NCI-H1436 (cell line): ENCODE measurements at regions not wholly inside any gene's neighbourhood (a gene's known extent, or its start where the extent isn't known, plus 50 kb on each side); places are given as distances from the start of the nearest gene placed in this dataset.

Experiments
- DNase-seq: peaks from one replicate; lab custom pipeline; 2025; lab: John Stamatoyannopoulos, UW

DNA sequence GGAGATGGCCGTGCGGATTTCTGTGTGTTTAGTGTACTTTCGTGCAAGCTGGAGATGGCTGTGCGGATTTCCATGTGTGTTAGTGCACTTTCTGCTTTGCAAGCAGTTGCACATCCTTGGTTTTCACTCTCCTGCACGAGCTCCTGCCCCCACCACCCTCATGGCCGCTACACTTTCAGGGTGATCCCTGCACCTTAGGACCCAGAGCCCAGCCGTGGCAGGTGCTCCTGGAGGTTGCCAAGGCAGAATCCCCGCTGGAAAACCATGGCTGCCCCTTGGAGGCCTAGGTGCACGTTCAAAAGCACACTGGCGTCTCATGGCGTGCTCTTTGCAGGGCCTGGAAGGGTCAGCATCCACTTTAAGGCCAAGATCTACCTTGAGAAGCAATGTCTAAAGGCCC lies 311.0 kb upstream of the TNRC6C start:
- no peak for DNase-seq

DNA sequence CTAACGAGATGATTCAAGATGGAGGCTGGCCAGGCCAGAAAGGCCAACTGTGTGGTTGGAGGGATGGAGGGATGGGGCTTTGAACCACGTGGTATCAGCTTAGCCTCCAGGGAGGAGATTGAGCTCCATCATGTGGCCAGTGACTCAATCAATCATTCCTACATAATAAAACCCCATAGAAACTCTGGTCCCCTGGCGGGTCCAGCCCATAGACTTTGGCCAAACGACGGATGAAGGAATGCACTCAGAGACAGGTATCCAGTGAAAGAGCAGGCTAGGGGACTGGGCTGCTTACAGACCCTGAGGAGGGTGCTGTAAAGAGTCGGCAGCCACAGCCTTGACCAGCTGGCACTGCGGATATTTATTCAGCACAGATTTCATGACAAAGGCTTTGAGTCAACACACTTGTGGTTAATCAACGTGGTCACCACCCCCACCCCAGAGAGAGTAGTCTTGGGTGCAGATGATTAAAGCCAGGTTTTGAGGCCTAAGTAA lies 308.7 kb upstream of the TNRC6C start:
- DNase-seq: no peak

DNA sequence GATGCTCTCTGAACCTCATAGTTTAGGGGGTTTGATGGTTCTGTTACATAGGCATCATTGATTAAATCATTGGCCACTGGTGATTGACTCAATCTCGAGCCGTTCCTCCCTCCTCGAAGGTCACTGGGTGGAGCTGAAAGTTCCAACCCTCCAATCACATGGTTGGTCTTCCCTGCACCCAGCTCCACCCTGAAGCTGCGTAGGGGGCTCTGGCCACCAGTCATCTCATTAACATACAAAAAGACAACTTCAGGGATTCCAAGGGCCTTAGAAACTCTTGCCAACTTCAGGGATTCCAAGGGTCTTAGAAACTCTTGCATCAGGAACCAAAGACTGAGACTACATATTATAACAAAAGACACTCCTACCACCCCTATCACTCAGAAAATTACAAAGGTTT lies 306.5 kb upstream of the TNRC6C start:
- no peak for DNase-seq

DNA sequence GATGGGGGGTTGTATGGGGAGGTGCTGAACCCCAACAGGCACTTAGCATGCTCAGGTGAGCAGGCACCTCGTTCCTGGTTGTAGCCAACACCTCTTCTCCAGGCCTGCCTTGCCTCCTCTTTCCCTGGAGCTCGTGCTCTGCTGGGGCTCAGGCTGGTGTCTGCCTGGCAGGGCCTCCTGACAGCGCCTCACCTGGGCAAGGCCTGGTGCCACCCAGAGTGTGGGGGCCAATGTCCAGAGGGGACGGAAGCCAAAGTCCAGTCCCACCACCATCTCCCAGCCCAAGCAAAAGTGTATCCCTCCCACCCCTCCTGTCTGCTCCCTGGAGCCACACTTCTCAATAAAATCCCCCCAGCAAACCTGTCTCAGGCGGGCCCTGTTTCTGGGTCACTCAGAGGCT lies 304.2 kb upstream of the TNRC6C start:
- no peak for DNase-seq

DNA sequence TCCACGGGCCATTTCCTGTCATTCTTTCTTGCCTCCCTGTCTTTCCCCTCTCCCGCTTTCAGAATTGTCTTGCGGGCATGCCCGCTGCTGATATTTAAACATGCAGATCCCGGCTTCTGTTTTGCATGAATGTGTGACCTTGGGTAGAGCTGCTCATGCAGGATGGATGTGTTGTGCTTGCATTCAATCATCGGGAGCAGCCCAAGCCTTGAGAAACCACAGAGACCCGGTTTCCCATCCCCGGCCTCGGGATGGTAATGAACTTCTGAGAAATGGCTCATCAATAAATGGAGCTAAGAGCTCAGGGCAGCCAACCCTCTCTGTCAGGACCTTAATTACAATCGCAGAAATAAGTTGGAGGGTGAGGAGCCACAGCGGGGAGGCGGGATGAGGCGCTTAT lies 303.7 kb upstream of the TNRC6C start:
- no peak for DNase-seq

DNA sequence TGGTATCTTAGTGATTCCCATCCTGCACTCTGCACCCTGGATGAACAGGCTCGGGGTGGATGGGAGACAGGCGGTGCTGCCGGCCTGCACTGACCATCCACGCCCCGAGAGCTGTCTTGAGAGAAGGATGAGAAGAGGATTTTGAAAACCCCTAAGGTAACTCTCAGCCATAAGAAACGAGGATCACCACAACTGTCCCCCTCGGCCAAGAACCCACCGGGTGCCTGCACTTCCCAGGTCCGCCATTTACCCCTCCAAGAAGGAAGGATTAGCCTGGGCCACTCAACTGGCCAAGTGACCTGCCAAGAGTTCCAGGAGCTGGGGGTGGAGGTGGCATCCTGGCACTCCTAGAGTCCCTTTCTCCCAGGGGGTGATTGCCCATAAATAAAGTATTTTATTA lies 302.4 kb upstream of the TNRC6C start:
- no peak for DNase-seq

DNA sequence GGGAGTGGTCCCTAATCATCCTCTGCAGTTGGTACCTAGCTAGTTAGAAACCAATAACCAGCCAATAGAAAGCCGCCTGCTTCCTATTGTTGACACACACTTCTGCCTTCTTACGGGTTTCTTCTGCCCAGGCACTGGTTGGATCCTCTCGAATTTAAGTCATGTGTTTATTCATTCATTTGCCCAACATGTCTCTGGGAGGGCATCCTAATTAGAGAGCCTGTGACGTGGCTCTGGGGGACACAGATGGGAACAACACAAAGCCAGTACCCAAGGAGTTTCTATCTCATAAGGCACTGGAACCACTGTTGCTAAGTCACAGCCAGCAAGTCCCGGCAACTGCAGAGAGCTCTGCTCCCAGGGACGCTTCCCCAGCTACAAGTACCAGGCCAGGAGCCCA lies 300.7 kb upstream of the TNRC6C start:
- no peak for DNase-seq

DNA sequence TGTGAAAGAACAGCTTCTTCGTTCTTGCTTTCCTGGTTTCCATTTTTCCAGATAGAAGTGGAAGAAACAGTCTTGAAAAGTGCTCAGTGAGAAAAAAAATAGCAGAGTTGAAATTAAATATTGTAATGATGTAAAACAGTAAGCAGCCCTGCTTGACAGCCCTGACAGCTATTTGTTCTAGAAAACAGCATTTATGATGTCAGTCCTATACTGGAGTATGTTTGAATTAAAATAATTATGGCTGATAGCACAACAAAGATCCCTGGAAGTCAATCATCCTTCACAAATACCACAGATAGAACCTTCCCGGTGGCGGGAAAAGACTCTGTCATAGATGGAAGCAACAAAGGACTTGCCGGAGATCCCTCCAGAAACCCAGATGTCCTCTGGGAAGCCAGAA lies 298.0 kb upstream of the TNRC6C start:
- DNase-seq: no peak

DNA sequence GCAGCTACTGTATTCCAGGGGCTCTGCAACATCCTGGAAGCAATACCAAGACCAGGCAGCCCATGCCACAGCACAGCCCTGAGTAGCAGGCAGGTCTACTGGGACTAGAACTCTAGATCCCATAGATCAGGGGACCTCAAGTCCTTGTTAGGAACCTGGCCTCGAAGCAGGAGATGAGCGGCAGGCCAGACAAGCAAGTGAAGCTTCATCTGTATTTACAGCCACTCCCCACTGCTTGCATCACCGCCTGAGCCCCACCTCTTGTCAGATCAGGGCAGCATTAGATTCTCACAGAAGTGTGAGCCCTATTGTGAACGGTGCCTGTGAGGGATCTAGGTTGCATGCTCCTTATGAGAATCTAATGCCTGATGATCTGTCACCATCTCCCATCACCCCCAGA lies 295.7 kb upstream of the TNRC6C start:
- DNase-seq: no peak

DNA sequence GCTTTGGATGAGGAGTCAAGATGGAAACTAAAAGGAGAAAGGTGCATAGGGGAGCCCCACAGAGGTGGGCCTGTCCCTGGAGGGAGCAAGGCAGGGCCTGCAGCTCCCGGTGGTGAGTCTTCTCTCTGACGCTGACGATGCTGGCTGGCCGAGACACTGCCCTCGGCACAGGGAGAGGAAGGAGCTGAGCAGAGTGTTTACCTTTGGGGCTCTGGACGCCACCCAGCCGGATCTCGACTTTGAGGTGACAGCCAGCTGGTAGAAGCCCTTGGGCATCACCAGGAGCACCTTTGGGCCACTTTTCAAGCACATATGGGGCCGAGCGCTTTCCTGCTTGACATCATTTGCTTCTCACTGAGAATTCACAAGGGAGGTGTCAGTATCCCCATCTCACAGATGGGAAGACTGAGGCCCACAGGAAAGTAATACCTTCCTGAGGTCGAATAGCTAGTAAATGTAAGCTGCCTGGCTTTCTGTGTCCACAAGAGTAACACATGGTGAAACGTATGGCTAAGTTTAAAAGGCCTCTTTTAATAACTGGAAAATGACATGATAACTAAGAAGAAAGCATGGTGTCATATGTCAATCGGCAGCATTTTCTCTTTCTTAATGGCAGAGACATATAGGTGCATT lies 294.3 kb upstream of the TNRC6C start:
- no peak for DNase-seq

DNA sequence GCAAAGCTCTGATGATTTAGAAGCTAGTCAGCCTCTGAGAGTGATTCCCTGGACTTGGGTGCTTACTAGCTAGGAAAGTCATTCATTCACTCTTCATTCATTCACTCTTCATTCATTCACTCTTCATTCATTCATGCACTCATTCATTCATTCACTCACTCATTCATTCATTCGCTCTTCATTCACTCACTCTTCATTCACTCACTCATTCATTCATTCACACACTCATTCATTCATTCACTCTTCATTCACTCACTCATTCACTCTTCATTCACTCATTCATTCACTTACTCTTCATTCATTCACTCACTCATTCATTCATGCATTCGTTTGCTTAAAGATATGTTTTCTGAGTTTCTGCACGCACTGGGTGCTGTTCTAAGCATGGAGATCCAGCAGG lies 292.7 kb upstream of the TNRC6C start:
- no peak for DNase-seq

DNA sequence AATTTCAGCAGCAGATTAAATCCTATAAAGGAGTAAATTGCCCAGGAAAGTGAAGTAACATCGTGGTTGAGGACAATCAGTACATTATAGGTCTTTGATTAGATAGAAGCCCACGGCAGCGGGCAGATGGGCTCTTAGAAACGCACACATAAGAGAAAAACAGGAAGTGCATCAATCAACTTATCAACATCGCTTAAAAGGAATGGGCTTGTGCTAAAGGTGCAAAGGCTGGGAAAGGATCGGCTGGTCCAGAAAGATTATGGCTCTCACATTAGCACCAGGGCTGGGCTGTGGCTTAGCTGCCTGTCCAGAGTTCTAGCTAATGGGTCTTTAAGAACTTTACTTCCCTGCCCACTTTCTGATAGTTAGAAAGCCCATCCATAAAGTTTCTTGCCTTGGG lies 292.0 kb upstream of the TNRC6C start:
- no peak for DNase-seq

DNA sequence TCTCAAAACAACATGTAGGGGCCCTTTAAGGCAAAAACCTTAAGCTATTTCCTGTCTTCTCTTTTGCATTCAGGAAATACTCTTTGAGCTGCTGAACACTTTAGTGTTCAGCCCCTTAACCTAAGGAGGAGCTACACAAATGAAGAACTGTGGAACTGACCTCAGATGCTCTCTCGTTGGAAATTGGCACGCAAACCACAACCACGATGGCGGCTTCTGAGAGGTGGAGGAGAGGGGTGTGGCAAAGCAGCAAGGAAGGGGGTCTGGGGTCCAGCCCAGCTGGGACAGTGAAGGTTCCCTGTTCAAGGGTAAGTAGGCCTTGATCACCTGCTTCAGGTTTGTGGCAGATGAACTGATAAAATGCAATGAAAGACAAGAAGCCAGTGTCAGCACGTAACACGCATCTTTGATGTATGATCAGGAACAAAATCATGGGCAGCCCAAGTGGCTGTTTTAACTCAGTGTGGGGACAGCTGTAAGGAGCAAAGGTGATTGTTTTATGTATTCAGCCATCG lies 291.6 kb upstream of the TNRC6C start:
- DNase-seq: no peak

DNA sequence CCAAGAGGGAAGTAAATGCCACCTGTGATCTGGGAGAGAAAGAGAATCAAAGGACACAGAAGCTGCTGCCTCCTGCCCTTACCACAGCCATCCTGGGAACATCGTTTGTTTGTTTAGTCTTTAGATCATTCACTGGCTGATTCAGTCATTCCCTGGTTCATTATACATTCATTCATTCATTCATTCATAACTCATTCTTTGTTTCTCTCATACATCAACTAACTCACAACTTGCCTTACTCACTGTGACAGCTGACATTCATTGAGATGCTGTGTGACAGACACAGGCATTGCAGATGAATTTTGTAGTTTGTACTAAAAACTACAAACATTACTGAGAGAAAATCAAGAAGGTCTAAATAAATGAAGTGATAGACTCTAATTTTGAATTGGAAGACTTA lies 291.0 kb upstream of the TNRC6C start:
- DNase-seq: no peak

DNA sequence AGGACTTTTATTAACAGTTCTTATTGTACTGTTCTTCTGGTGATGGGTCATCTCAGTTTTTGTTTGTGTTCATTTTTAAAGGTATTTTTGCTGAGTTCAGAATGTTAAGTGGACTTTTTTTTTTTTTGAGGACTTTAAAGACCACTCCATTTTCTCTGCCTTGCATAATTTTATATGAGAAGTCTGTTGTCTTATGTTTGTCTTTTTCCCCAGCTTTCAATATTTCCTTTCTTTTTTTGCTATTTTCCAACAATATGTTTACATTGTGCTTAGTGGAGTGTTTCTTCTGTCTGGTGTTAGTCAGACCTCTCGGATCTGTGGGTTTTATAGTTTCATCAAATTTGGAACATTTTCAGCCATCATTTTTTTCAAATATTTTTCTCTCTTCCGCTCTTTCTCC lies 290.0 kb upstream of the TNRC6C start:
- no peak for DNase-seq

DNA sequence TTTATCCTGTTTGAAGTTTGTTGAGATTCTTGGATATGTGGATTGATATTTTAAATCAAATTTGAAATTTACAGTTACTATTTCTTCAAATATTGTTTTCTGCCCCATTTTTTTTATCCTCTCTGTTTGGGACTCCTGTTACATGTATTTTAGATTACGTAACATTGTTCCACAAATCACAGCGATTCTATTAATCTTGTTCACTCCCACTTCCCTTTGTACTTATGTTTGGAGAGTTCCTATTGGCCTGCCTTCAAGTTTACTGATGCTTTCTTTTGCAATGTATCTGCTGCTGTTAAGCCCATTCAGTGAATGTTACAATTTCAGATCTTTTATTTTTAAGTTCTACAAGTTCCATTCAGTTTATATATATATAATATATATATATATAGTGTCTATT lies 288.3 kb upstream of the TNRC6C start:
- DNase-seq: no peak

DNA sequence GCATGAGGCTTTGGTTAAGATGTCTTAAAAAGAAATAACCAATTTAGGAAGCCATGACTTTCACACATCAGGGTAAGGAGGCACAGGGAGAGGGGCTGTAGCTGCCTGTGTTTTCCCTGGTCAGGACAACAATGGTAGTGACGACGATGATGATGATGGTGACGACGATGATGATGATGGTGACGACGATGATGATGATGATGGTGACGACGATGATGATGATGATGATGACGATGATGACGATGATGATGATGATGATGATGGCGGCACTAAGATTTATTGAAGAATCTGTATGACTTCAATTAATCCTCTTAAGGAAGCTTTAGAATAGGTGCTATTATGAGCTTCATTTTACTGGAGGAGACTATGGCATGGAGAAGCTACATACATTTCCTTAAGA lies 284.1 kb upstream of the TNRC6C start:
- DNase-seq: no peak

DNA sequence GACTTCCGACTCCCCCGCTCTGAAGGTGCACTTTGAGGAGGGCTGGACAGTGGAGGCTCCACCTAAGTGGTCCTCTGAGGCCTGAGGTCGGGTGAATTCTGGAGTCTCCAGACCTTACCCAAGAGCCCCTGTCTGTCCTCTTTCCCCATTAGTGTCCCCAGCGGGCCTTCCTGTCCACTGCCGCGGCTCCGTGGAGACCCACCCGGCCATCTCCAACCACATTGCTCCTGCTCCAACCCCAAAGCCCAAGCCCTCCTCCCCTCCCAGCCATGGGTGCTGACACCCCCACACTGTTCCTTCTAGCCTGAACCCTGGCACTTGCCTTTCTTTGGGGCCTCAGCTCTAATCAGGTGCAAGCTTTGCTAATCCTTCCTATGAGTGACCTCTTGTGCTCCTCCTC lies 283.1 kb upstream of the TNRC6C start:
- no peak for DNase-seq

DNA sequence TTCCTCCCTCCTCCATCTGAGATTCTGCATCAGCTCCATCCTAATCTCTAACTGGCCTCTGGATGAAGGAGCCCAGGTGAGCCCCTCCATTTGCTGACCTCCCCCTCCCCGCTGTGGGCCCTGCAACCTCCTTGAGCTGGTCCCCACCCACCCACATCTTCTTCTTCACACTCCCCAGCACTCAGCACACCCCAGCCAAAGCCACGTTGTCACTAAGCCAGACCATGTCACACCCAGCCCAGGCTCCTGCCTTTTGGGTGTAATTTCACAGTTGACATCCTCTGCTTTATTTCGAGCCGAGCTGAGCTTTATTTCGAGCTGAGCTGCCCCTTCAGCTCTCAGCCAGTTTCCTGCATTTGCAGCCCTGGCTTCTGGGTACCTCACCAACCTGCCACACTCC lies 282.7 kb upstream of the TNRC6C start:
- DNase-seq: no peak

DNA sequence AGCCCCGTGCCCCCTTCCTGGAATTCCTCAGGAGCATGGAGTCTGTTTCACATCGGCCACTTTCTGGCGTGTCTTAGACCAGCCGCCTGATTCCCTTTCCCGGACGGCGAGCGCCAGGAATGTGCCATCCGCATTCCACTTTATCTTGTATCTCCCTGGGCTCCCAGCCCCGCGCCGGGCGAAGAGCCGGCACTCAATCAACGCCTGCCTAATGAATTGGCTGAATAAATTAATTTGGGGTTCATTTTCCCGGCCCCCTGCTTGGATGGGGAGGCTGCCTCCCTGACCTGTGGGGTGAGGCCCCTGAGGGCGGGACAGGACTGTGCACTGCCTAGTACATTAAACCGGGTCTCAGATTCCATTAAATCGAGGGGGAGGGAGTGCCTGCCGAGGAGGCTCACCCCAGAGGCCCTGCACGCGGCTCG lies 282.3 kb upstream of the TNRC6C start:
- DNase-seq: no peak

DNA sequence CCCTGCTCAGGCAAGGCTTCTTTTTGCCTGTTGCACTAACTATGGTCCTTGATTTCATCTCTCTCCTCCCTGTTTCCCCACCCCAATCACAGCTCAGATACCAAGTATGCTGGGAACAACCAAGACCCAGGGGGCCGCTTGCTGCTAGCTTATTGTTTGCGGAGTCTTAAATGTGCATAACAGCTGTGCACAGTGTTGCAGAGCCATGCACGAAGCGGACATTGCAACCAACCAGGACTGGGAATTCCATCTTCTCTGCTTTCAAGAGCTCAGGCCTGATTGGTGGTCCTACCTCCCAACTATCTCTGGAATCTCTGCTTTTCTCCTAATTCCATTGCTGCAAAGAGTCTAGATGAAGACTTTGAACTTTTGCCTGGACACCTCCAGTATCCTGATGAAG lies 281.3 kb upstream of the TNRC6C start:
- no peak for DNase-seq

DNA sequence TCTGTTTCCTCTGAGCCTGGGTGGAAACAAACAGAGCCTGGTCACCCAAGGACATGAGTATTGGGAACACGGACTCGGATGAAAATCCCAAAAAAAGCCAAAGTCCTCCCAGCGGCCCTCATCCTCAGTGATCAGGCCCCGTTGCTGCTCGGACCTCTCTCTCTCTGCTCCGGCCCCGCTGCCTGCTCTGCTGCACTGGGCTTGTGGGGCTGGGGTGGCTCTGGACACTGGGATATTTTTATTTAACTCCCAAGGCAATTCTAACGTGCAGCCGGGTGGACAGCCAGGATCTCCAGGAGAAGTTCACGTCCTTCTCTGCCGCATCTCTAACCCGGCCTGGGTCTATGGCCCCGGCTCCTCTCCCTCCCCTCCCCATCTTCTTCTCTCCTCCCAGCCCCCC lies 280.9 kb upstream of the TNRC6C start:
- no peak for DNase-seq

DNA sequence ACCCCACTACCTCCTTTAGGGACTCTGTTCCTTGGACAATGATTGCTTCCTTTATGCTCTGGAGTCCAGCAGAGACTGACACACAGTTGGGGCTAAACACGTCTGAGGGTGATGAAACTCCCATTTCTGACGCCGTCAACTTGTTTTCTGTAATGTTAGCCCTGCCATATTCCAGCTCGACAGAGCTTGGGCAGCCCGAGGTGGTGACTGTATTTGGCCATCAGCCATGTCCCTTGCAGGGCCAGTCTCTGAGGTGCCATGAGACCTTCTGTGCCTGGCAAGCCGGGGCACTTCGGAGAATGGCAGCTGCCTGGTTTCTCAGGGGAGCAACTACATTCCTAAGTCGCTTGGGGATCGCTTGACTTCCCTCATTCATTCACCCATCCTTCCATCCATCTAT lies 278.9 kb upstream of the TNRC6C start:
- DNase-seq: no peak

DNA sequence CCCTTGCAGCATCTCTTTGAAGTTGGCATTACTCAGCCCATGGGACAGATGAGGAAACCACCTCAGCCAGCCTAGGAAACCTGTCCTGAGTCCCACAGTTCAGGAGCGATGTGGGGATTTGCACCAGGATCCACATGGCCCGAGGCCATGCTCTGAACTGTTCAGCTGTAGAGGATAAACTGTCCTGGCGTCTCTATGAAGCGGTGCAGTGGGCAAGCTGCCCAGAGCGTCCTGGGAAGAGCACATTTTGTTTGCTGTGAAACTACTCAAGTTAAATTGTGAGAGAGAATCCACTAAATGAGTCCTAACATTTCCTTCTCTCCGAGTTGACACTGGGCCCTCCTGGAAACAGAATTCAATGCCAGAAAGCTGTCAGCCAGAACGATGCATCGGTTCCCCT lies 276.6 kb upstream of the TNRC6C start:
- no peak for DNase-seq
